H1 (cell line): ENCODE measurements at regions not wholly inside any gene's neighbourhood (a gene's known extent, or its start where the extent isn't known, plus 50 kb on each side); places are given as distances from the start of the nearest gene placed in this dataset.

ENCODE experiments used
- CTCF ChIA-PET: fragments of 300-600 bp; sonication (Branson Sonifier 250); formaldehyde crosslinking; loops from one replicate; lab custom pipeline; 2021; ENCODE audit not compliant: partially characterized antibody; lab: Charles Lee
- POLR2A ChIA-PET: fragments of 300-600 bp; sonication (Branson Sonifier 250); formaldehyde crosslinking; loops from one replicate; lab custom pipeline; 2021; ENCODE audit warnings: inconsistent platforms; ENCODE audit not compliant: partially characterized antibody; lab: Charles Lee
- DNase-seq, 2 experiments: peaks; one replicate each; pipeline versions ENCODE4 v3.0.0 to v3.0.0-alpha.2; 2010 to 2022; ENCODE audit warnings: low spot score in 2 of 2, low read depth in 1 of 2, mixed read lengths in 1 of 2
- FAIRE-seq: peaks from 2 replicates; lab custom pipeline; 2011; peaks lifted over from hg19 to GRCh38; lab: Jason Lieb, UNC
- H2AFZ ChIP-seq: 2 replicates; pipeline ENCODE4 v1.8.1; 2012; ENCODE audit warnings: low read length, inconsistent platforms
- H2AK5ac ChIP-seq: 2 replicates; pipeline ENCODE4 v1.6.1; 2013; ENCODE audit warnings: low read depth, low read length
- H2BK120ac ChIP-seq: replicated peaks from 2 replicates; pipeline ENCODE3; 2013; ENCODE audit warnings: low read depth, low read length, inconsistent platforms
- H2BK12ac ChIP-seq: 2 replicates; pipeline ENCODE4 v1.6.1; 2013; ENCODE audit warnings: low read depth, low read length
- H2BK15ac ChIP-seq: 2 replicates; pipeline ENCODE4 v1.6.1; 2013; ENCODE audit warnings: low read length
- H2BK20ac ChIP-seq: 2 replicates; pipeline ENCODE4 v1.6.1; 2013; ENCODE audit warnings: low read length
- H2BK5ac ChIP-seq: 2 replicates; pipeline ENCODE4 v1.6.1; 2013; ENCODE audit warnings: low read depth, low read length
- H3K14ac ChIP-seq: 2 replicates; pipeline ENCODE4 v1.6.1; 2013; ENCODE audit warnings: inconsistent platforms; ENCODE audit not compliant: insufficient read length
- H3K18ac ChIP-seq: 2 replicates; pipeline ENCODE4 v1.6.1; 2013; ENCODE audit warnings: low read length; ENCODE audit errors: extremely low read depth
- H3K23ac ChIP-seq: 2 replicates; pipeline ENCODE4 v1.6.1; 2013; ENCODE audit warnings: inconsistent platforms; ENCODE audit not compliant: insufficient read length
- H3K23me2 ChIP-seq: 2 replicates; pipeline ENCODE4 v1.6.1; 2013; ENCODE audit warnings: low read depth, low read length
- H3K27ac ChIP-seq: 2 replicates; pipeline ENCODE4 v1.6.1; 2011; ENCODE audit warnings: low read depth, low read length, inconsistent platforms
- H3K27me3 ChIP-seq, 4 experiments: replicated peaks in 1 of 4; 1 replicate in 1 of 4; 2 replicates in 3 of 4; pipeline versions ENCODE4 v1.6.1 to v1.8.1; 2011 to 2013; ENCODE audit warnings: low read length in 3 of 4, mild to moderate bottlenecking in 3 of 4, inconsistent platforms in 2 of 4, mixed read lengths in 2 of 4, moderate library complexity in 1 of 4; ENCODE audit not compliant: control insufficient read depth in 3 of 4, insufficient read depth in 3 of 4; ENCODE audit errors: extremely low read depth in 1 of 4
- H3K36me3 ChIP-seq, 4 experiments: 2 replicates each; pipeline versions ENCODE4 v1.6.1 to v1.8.1; 2011 to 2013; ENCODE audit warnings: mild to moderate bottlenecking in 4 of 4, low read length in 3 of 4, moderate library complexity in 2 of 4, control low read depth in 1 of 4, inconsistent platforms in 1 of 4; ENCODE audit not compliant: insufficient read depth in 4 of 4, control insufficient read depth in 2 of 4
- H3K4ac ChIP-seq: replicated peaks from 2 replicates; pipeline ENCODE3; 2013; ENCODE audit warnings: low read length, low read depth, mixed read lengths, inconsistent platforms; ENCODE audit not compliant: insufficient read length
- H3K4me1 ChIP-seq, 4 experiments: replicated peaks in 1 of 4; 1 replicate in 1 of 4; 2 replicates in 3 of 4; pipeline versions ENCODE4 v1.6.1 to v1.8.1; 2011 to 2013; ENCODE audit warnings: low read length in 3 of 4, inconsistent platforms in 2 of 4, mixed read lengths in 1 of 4; ENCODE audit not compliant: insufficient read depth in 4 of 4, control insufficient read depth in 3 of 4
- H3K4me2 ChIP-seq, 2 experiments: 2 replicates each; pipeline versions ENCODE4 v1.6.1 to v1.8.1; 2011 to 2013; ENCODE audit warnings: low read depth in 2 of 2, low read length in 2 of 2, control low read depth in 1 of 2, inconsistent platforms in 1 of 2, mild to moderate bottlenecking in 1 of 2; ENCODE audit not compliant: insufficient read depth in 1 of 2
- H3K4me3 ChIP-seq, 4 experiments: fragments of 200-600, 300-600 bp in 1 of 4; sonication (generic), shearing (Covaris generic), sonication (Bioruptor Twin) in 1 of 4; 2 replicates each; pipeline versions ENCODE4 v1.5.1 to v1.8.1; 2011 to 2016; ENCODE audit warnings: low read length in 4 of 4, low read depth in 3 of 4, control low read depth in 2 of 4, inconsistent platforms in 2 of 4, mild to moderate bottlenecking in 2 of 4, mixed read lengths in 1 of 4, moderate library complexity in 1 of 4; ENCODE audit not compliant: insufficient read depth in 2 of 4; ENCODE audit errors: extremely low read depth in 1 of 4
- H3K56ac ChIP-seq: replicated peaks from 2 replicates; pipeline ENCODE3; 2013; ENCODE audit warnings: low read depth, mild to moderate bottlenecking, mixed read lengths, low read length, inconsistent platforms; ENCODE audit not compliant: insufficient read length
- H3K79me1 ChIP-seq: 2 replicates; pipeline ENCODE4 v1.6.1; 2013; ENCODE audit warnings: low read depth, low read length, control low read depth
- H3K79me2 ChIP-seq, 2 experiments: 2 replicates each; pipeline versions ENCODE4 v1.6.1 to v1.8.1; 2012 to 2013; ENCODE audit warnings: low read length in 2 of 2, mild to moderate bottlenecking in 2 of 2, inconsistent platforms in 1 of 2; ENCODE audit not compliant: insufficient read depth in 2 of 2, control insufficient read depth in 1 of 2
- H3K9ac ChIP-seq, 4 experiments: replicated peaks in 1 of 4; 1 replicate in 1 of 4; 2 replicates in 3 of 4; pipeline versions ENCODE4 v1.6.1 to v1.8.1; 2011 to 2013; ENCODE audit warnings: low read depth in 3 of 4, low read length in 3 of 4, control low read depth in 2 of 4, mild to moderate bottlenecking in 2 of 4, moderate library complexity in 2 of 4, inconsistent platforms in 1 of 4; ENCODE audit errors: extremely low read depth in 1 of 4
- H3K9me3 ChIP-seq, 2 experiments: 2 replicates each; pipeline versions ENCODE4 v1.6.1 to v1.8.1; 2012 to 2013; ENCODE audit warnings: mild to moderate bottlenecking in 2 of 2, moderate library complexity in 2 of 2, control low read depth in 1 of 2, inconsistent platforms in 1 of 2, low read depth in 1 of 2, low read length in 1 of 2, mixed read lengths in 1 of 2; ENCODE audit not compliant: insufficient read depth in 2 of 2
- H4K20me1 ChIP-seq, 2 experiments: replicated peaks in 1 of 2; 2 replicates each; pipeline versions ENCODE3 to v1.8.1; 2011 to 2013; ENCODE audit warnings: inconsistent platforms in 2 of 2, low read length in 2 of 2, mild to moderate bottlenecking in 1 of 2; ENCODE audit not compliant: insufficient read depth in 2 of 2, control insufficient read depth in 1 of 2
- H4K5ac ChIP-seq: 2 replicates; pipeline ENCODE4 v1.6.1; 2013; ENCODE audit warnings: low read length, low read depth, mixed read lengths, inconsistent platforms; ENCODE audit not compliant: insufficient read length
- H4K8ac ChIP-seq: 2 replicates; pipeline ENCODE4 v1.8.0; 2013; ENCODE audit warnings: mild to moderate bottlenecking, moderate library complexity, low read length, inconsistent platforms; ENCODE audit not compliant: insufficient read depth; ENCODE audit errors: extremely low read depth
- H4K91ac ChIP-seq: replicated peaks from 2 replicates; pipeline ENCODE3; 2013; ENCODE audit warnings: low read length, mixed read lengths, inconsistent platforms; ENCODE audit not compliant: insufficient read length
- SIN3A ChIP-seq, 2 experiments: IDR thresholded peaks in 1 of 2; conservative IDR thresholded peaks in 1 of 2; 2 replicates each; pipeline ENCODE4 v1.6.1; 2011 to 2012; ENCODE audit warnings: low read length in 2 of 2, improper control_type of control experiment in 1 of 2, low read depth in 1 of 2, mild to moderate bottlenecking in 1 of 2
- WGBS, 2 experiments: shearing (Covaris generic) in 1 of 2; methylation state at CpG; one replicate each; pipeline versions ENCODE4 v1.1.6 to v1.1.7; 2013 to 2015; ENCODE audit warnings: low lambda C conversion rate in 2 of 2, mixed read lengths in 2 of 2, inconsistent platforms in 1 of 2, low coverage in 1 of 2, missing lambda C conversion rate in 1 of 2; ENCODE audit not compliant: insufficient replicate concordance in 2 of 2, insufficient coverage in 1 of 2, insufficient read length in 1 of 2; ENCODE audit errors: extremely low coverage in 1 of 2, missing lambda C conversion rate in 1 of 2; 5-methylcytosine and 5-hydroxymethylcytosine counted together

DNA sequence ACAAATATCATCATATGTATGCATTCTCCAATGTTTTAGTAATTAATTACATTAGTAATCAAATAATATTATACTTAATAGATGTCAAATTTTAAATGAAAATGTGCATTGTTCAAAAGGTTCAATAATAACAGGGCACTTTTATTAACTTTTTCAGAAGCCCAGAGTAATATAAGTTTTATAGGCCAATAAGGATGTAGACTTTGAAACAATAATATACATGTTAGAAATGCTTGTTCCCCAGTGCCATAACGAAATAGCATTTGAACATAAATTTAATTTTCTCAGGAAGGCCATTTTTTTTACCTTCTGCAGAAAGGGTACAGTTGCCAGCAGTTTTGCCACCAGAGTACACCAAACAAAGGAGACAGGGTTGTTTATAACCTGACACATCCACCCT is 1133.9 kb upstream of the LRRTM3 start:
- no peak overlapping the region for H3K4me3 ChIP-seq
- no peak overlapping the region for H3K27ac ChIP-seq
- H4K91ac ChIP-seq, result no peak overlapping the region
- no peak overlapping the region for H2BK15ac ChIP-seq
- H3K27me3 ChIP-seq, result no peaks in the 10 kb centered on the region
- no peaks in the 10 kb centered on the region for H3K23me2 ChIP-seq
- WGBS, 2 experiments, result 80% methylated on average over 1 of the region's 1 CpG; no CpG with 5 or more reads in 1 of the 2 experiments
- H3K36me3 ChIP-seq, result no peaks in the 10 kb centered on the region
- peak overlapping the region; percentile 88; the same call in 1 of the 2 replicates for H2AFZ ChIP-seq
- no peak overlapping the region for H4K5ac ChIP-seq
- H3K4ac ChIP-seq, result no peak overlapping the region
- ChIA-PET POLR2A (interaction anchor here (0.6 kb wide), 1 partner anchor 164 kb away, joined by 5 read pairs; no protein-coding TSS in a partner anchor), CTCF (no interaction called here)
- H3K56ac ChIP-seq, result no peak overlapping the region
- no peaks in the 10 kb centered on the region for H3K79me2 ChIP-seq
- no peak overlapping the region for H2BK20ac ChIP-seq
- H3K14ac ChIP-seq, result no peak overlapping the region
- H2BK5ac ChIP-seq, result no peak overlapping the region
- H4K20me1 ChIP-seq, result no peaks in the 10 kb centered on the region
- H3K9me3 ChIP-seq, result no peaks in the 10 kb centered on the region
- H2AK5ac ChIP-seq, result no peak overlapping the region
- DNase-seq, result no peak
- no peak overlapping the region for H3K18ac ChIP-seq
- H3K9ac ChIP-seq, result no peak overlapping the region
- H3K79me1 ChIP-seq, result no peaks in the 10 kb centered on the region
- FAIRE-seq, result no peak
- no peaks in the 10 kb centered on the region for H3K4me1 ChIP-seq
- no peak overlapping the region for H4K8ac ChIP-seq
- H2BK120ac ChIP-seq, result no peak overlapping the region
- H3K23ac ChIP-seq, result no peak overlapping the region
- H2BK12ac ChIP-seq, result no peak overlapping the region
- no peak overlapping the region for H3K4me2 ChIP-seq
- no peak for TF ChIP-seq SIN3A (conservative IDR thresholded peaks at IDR 0.05 in 1 of 2, IDR thresholded peaks at IDR 0.05 in 1 of 2; ENCODE audit: low read depth in 1 of 2, low read length in 2 of 2)
